ENCODE measurements at regions not wholly inside any gene's neighbourhood (a gene's known extent, or its start where the extent isn't known, plus 50 kb on each side); places are given as distances from the start of the nearest gene placed in this dataset.

DNA sequence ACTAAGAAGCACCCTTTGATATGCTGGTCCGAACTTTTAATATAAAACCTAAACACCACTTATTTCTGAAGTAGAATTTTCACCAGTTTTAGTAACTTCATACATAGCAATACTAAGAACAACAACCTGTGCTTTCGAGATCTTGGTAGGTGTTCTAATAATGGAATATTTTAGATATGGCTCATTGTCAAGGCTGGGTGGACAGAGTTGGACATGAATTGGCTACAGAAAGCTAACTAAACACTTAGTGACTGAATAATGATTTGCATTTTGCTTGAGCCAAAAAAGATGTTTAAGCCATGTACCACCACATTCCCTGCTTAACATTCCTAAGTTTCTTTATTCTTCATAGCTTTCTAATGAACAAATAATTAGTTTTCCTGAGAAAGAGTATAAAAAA lies 344.3 kb upstream of the SGCG start:
- Histone ChIP-seq H3K9me3 (replicated peaks; ENCODE audit: control insufficient read depth, insufficient read depth, low read length) (no peaks in the 10 kb centered on the region), H3K4me3 (replicated peaks in 1 of 3; ENCODE audit: insufficient read depth in 1 of 3, low read depth in 1 of 3, low read length in 3 of 3) (no peak overlapping the region), H3K79me2 (ENCODE audit: control insufficient read depth, insufficient read depth, low read length) (no peaks in the 10 kb centered on the region), H3K4me1 (ENCODE audit: control insufficient read depth, extremely low read depth, insufficient read depth, low read length) (no peaks in the 10 kb centered on the region), H3K4me2 (ENCODE audit: insufficient read depth, low read length) (no peak overlapping the region), H3K36me3 (ENCODE audit: control insufficient read depth in 2 of 2, extremely low read depth in 1 of 2, insufficient read depth in 2 of 2, low read length in 2 of 2) (no peaks in the 10 kb centered on the region), H3K27ac (ENCODE audit: insufficient read depth, low read depth, low read length) (no peak overlapping the region), H3K9ac (replicated peaks; ENCODE audit: extremely low read depth, insufficient read depth, low read length) (no peak overlapping the region), H4K20me1 (replicated peaks; ENCODE audit: control insufficient read depth, extremely low read depth, insufficient read depth, low read length) (no peaks in the 10 kb centered on the region), H3K9me1 (replicated peaks; ENCODE audit: control insufficient read depth, extremely low read depth, insufficient read depth, low read length) (no peaks in the 10 kb centered on the region), H2AFZ (ENCODE audit: low read depth, low read length) (no peak overlapping the region), H3K27me3 (ENCODE audit: control insufficient read depth in 2 of 2, insufficient read depth in 2 of 2, low read length in 2 of 2) (peaks cover 0 to 3% of the 10 kb centered on the region in 2 experiments)
- TF ChIP-seq POLR2A (IDR thresholded peaks at IDR 0.05; ENCODE audit: low read depth, low read length) = no peak
- TF ChIP-seq JUN (IDR thresholded peaks at IDR 0.05; ENCODE audit: borderline replicate concordance, insufficient read depth, insufficient read length, low read depth) = no peak
- no peak for TF ChIP-seq MAX (IDR thresholded peaks at IDR 0.05; ENCODE audit: insufficient read depth, insufficient read length)
- TF ChIP-seq POLR2AphosphoS5 (IDR thresholded peaks at IDR 0.05; ENCODE audit: insufficient read depth, low read depth, low read length) = no peak
- TF ChIP-seq FOS (IDR thresholded peaks at IDR 0.05; ENCODE audit: borderline replicate concordance, insufficient read depth, low read length) = no peak
- dilution Hi-C loops (cut with MboI; ENCODE audit: extremely low pct_ligation_motif_present, low sequenced_read_pairs) (no loop called here), intact Hi-C loops (cut with micrococcal nuclease) (no loop called here)
- DNase-seq (ENCODE audit: low read depth, low spot score) (no peak), FAIRE-seq (no peak)
- no TSS peak for BruUV-seq (replicated peaks)
- POLR2A ChIA-PET = no interaction called here
- CTCF ChIA-PET = no interaction called here

DNA sequence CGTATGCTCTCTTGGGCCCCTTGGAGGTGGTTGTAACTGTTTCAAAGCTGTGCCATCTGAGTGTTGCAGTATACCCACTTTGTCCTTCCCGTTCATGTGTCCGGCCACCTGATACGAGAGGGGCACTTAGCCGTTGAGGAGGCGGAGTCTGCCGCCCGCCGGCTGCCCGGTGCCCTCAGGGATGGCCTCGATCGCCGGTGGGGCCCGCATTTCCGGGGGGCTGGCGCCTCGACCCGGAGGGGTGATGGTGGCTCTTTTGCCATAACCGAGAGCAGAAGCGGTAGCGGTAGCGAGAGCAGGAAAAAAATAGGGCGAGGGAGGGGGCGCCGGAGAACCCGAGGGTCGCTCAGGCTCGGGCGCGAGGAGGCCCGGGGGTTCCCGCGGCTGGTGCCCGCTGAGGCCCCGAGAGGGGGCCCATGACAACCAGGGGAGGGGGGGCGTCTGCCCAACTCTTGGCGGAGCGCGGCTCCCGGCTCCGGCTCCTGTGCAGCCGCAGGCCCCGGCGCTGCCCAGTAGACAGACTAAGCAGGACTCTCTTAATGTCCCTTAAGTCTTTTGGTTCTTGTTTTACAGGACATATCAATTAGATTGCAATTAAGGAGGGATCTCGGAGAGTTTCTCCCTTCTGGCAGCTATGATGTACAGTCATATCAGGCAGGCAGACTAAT lies 342.7 kb upstream of the SGCG start:
- no peak for TF ChIP-seq JUN (IDR thresholded peaks at IDR 0.05; ENCODE audit: borderline replicate concordance, insufficient read depth, insufficient read length, low read depth)
- TF ChIP-seq FOS (IDR thresholded peaks at IDR 0.05; ENCODE audit: borderline replicate concordance, insufficient read depth, low read length) = no peak
- H3K36me3 ChIP-seq (ENCODE audit: control insufficient read depth in 2 of 2, extremely low read depth in 1 of 2, insufficient read depth in 2 of 2, low read length in 2 of 2) = no peaks in the 10 kb centered on the region
- FAIRE-seq = no peak
- no peak overlapping the region for H3K4me2 ChIP-seq (ENCODE audit: insufficient read depth, low read length)
- ChIA-PET POLR2A (no interaction called here), CTCF (no interaction called here)
- no peak overlapping the region for H3K27ac ChIP-seq (ENCODE audit: insufficient read depth, low read depth, low read length)
- BruUV-seq (replicated peaks) = no TSS peak
- no peaks in the 10 kb centered on the region for H3K9me1 ChIP-seq (replicated peaks; ENCODE audit: control insufficient read depth, extremely low read depth, insufficient read depth, low read length)
- no peaks in the 10 kb centered on the region for H3K4me1 ChIP-seq (ENCODE audit: control insufficient read depth, extremely low read depth, insufficient read depth, low read length)
- H3K79me2 ChIP-seq (ENCODE audit: control insufficient read depth, insufficient read depth, low read length) = no peaks in the 10 kb centered on the region
- H3K4me3 ChIP-seq (replicated peaks in 1 of 3; ENCODE audit: insufficient read depth in 1 of 3, low read depth in 1 of 3, low read length in 3 of 3) = no peak overlapping the region
- H2AFZ ChIP-seq (ENCODE audit: low read depth, low read length) = no peak overlapping the region
- dilution Hi-C loops (cut with MboI; ENCODE audit: extremely low pct_ligation_motif_present, low sequenced_read_pairs) (no loop called here), intact Hi-C loops (cut with micrococcal nuclease) (no loop called here)
- no peak overlapping the region for H3K9ac ChIP-seq (replicated peaks; ENCODE audit: extremely low read depth, insufficient read depth, low read length)
- peaks cover 0 to 3% of the 10 kb centered on the region in 2 experiments for H3K27me3 ChIP-seq (ENCODE audit: control insufficient read depth in 2 of 2, insufficient read depth in 2 of 2, low read length in 2 of 2)
- no peaks in the 10 kb centered on the region for H4K20me1 ChIP-seq (replicated peaks; ENCODE audit: control insufficient read depth, extremely low read depth, insufficient read depth, low read length)
- DNase-seq (ENCODE audit: low read depth, low spot score) = no peak
- H3K9me3 ChIP-seq (replicated peaks; ENCODE audit: control insufficient read depth, insufficient read depth, low read length) = no peaks in the 10 kb centered on the region

Data from endothelial cell of umbilical vein (primary cell).